ENCODE measurements at regions not wholly inside any gene's neighbourhood (a gene's known extent, or its start where the extent isn't known, plus 50 kb on each side); places are given as distances from the start of the nearest gene placed in this dataset.

GRCh38 chr3:103818800-103819199, 1384.0 kb downstream of the ZPLD1 start:
- TF ChIP-seq MXI1 (conservative IDR thresholded peaks at IDR 0.05; ENCODE audit: poor library complexity, severe bottlenecking), result no peak
- TF ChIP-seq EZH2 (IDR thresholded peaks at IDR 0.05; ENCODE audit: borderline replicate concordance, insufficient read depth, low read length, poor library complexity, severe bottlenecking), result no peak
- TF ChIP-seq CTCF (IDR thresholded peaks at IDR 0.05; ENCODE audit: poor library complexity, severe bottlenecking), result no peak
- H3K27me3 ChIP-seq (ENCODE audit: insufficient read depth, low read depth, low read length), result no peaks in the 10 kb centered on the region
- H3K79me2 ChIP-seq (replicated peaks; ENCODE audit: insufficient read depth, low read length), result no peaks in the 10 kb centered on the region
- H2AFZ ChIP-seq (ENCODE audit: low read depth, low read length), result no peak overlapping the region
- H3K9ac ChIP-seq (ENCODE audit: low read length), result no peak overlapping the region
- no peak overlapping the region for H3K27ac ChIP-seq (ENCODE audit: low read length)
- H3K4me3 ChIP-seq (ENCODE audit: low read length), result no peak overlapping the region
- H3K36me3 ChIP-seq (ENCODE audit: insufficient read depth, low read length), result no peaks in the 10 kb centered on the region
- no peaks in the 10 kb centered on the region for H3F3A ChIP-seq (ENCODE audit: insufficient read depth, low read length, poor library complexity, severe bottlenecking)
- H3K4me2 ChIP-seq (ENCODE audit: low read length), result no peak overlapping the region
- H3K9me2 ChIP-seq (ENCODE audit: insufficient read depth, low read length), result no peaks in the 10 kb centered on the region
- H4K20me1 ChIP-seq (ENCODE audit: insufficient read depth), result no peaks in the 10 kb centered on the region
- H3K9me3 ChIP-seq (ENCODE audit: low read length), result no peaks in the 10 kb centered on the region

GRCh38 chr3:103825586-103825985, 1390.8 kb downstream of the ZPLD1 start:
- Histone ChIP-seq H3K9ac (ENCODE audit: low read length) (no peak overlapping the region), H3K79me2 (replicated peaks; ENCODE audit: insufficient read depth, low read length) (no peaks in the 10 kb centered on the region)
- TF ChIP-seq MXI1 (conservative IDR thresholded peaks at IDR 0.05; ENCODE audit: poor library complexity, severe bottlenecking), result no peak
- TF ChIP-seq SMC3 (conservative IDR thresholded peaks at IDR 0.05; ENCODE audit: poor library complexity), result no peak
- no peak for TF ChIP-seq EP300 (conservative IDR thresholded peaks at IDR 0.05; ENCODE audit: poor library complexity, severe bottlenecking)
- TF ChIP-seq TAF1 (IDR thresholded peaks at IDR 0.05; ENCODE audit: low read depth), result no peak
- no peak for TF ChIP-seq RAD21 (conservative IDR thresholded peaks at IDR 0.05)
- TF ChIP-seq REST (IDR thresholded peaks at IDR 0.05; ENCODE audit: borderline replicate concordance), result no peak

GRCh38 chr3:103829723-103830326, 1395.0 kb downstream of the ZPLD1 start:
- no peak for TF ChIP-seq MXI1 (conservative IDR thresholded peaks at IDR 0.05; ENCODE audit: poor library complexity, severe bottlenecking)
- TF ChIP-seq EP300 (conservative IDR thresholded peaks at IDR 0.05; ENCODE audit: poor library complexity, severe bottlenecking), result no peak
- no peak for TF ChIP-seq TAF1 (IDR thresholded peaks at IDR 0.05; ENCODE audit: low read depth)
- no peak for TF ChIP-seq CTCF (IDR thresholded peaks at IDR 0.05; ENCODE audit: poor library complexity, severe bottlenecking)
- no peak for TF ChIP-seq RAD21 (conservative IDR thresholded peaks at IDR 0.05)
- TF ChIP-seq POLR2AphosphoS5 (IDR thresholded peaks at IDR 0.05), result no peak
- TF ChIP-seq SMC3 (conservative IDR thresholded peaks at IDR 0.05; ENCODE audit: poor library complexity), result no peak
- Histone ChIP-seq H3K36me3 (ENCODE audit: insufficient read depth, low read length) (no peaks in the 10 kb centered on the region), H3K4me3 (ENCODE audit: low read length) (no peak overlapping the region), H2AFZ (ENCODE audit: low read depth, low read length) (no peak overlapping the region), H3K9ac (ENCODE audit: low read length) (no peak overlapping the region), H3K4me2 (ENCODE audit: low read length) (no peak overlapping the region), H3K27me3 (ENCODE audit: insufficient read depth, low read depth, low read length) (no peaks in the 10 kb centered on the region), H3K9me3 (ENCODE audit: low read length) (no peaks in the 10 kb centered on the region), H3F3A (ENCODE audit: insufficient read depth, low read length, poor library complexity, severe bottlenecking) (no peaks in the 10 kb centered on the region), H4K20me1 (ENCODE audit: insufficient read depth) (no peaks in the 10 kb centered on the region), H3K27ac (ENCODE audit: low read length) (no peak overlapping the region), H3K79me2 (replicated peaks; ENCODE audit: insufficient read depth, low read length) (no peaks in the 10 kb centered on the region), H3K9me2 (ENCODE audit: insufficient read depth, low read length) (no peaks in the 10 kb centered on the region)

More at GRCh38 chr3:103825586-103825985, 1390.8 kb downstream of the ZPLD1 start:
- no peaks in the 10 kb centered on the region for H3K9me2 ChIP-seq (ENCODE audit: insufficient read depth, low read length)
- H3K4me2 ChIP-seq (ENCODE audit: low read length), result no peak overlapping the region
- no peaks in the 10 kb centered on the region for H3K9me3 ChIP-seq (ENCODE audit: low read length)
- no peak overlapping the region for H3K27ac ChIP-seq (ENCODE audit: low read length)
- H3K36me3 ChIP-seq (ENCODE audit: insufficient read depth, low read length), result no peaks in the 10 kb centered on the region
- H4K20me1 ChIP-seq (ENCODE audit: insufficient read depth), result no peaks in the 10 kb centered on the region
- no peak overlapping the region for H2AFZ ChIP-seq (ENCODE audit: low read depth, low read length)
- no peak overlapping the region for H3K4me3 ChIP-seq (ENCODE audit: low read length)
- no peaks in the 10 kb centered on the region for H3F3A ChIP-seq (ENCODE audit: insufficient read depth, low read length, poor library complexity, severe bottlenecking)
- H3K27me3 ChIP-seq (ENCODE audit: insufficient read depth, low read depth, low read length), result no peaks in the 10 kb centered on the region
